ENCODE measurements at regions not wholly inside any gene's neighbourhood (a gene's known extent, or its start where the extent isn't known, plus 50 kb on each side); places are given as distances from the start of the nearest gene placed in this dataset.

GRCh38 chr3:66140106-66140505 lies 80.7 kb upstream of the SLC25A26 start:
- TF ChIP-seq CTCF (IDR thresholded peaks at IDR 0.05) (no peak), POLR2A (IDR thresholded peaks at IDR 0.05) (no peak), POLR2AphosphoS5 (IDR thresholded peaks at IDR 0.05) (no peak), EP300 (IDR thresholded peaks at IDR 0.05) (no peak)
